H1 (cell line): ENCODE measurements at regions not wholly inside any gene's neighbourhood (a gene's known extent, or its start where the extent isn't known, plus 50 kb on each side); places are given as distances from the start of the nearest gene placed in this dataset.

Source experiments
- BRCA1 ChIP-seq: IDR thresholded peaks from 2 replicates; pipeline ENCODE4 v1.6.1; 2012; ENCODE audit warnings: low read depth, low read length, improper control_type of control experiment
- CHD7 ChIP-seq: fragments of 300-600 bp; sonication (generic); IDR thresholded peaks from 2 replicates; pipeline ENCODE4 v1.7.1; 2012; ENCODE audit warnings: low read length, moderate library complexity, mild to moderate bottlenecking, inconsistent platforms; ENCODE audit not compliant: insufficient replicate concordance
- HDAC6 ChIP-seq: IDR thresholded peaks from one replicate; pipeline ENCODE4 v1.7.1; 2012; ENCODE audit warnings: low read depth, mild to moderate bottlenecking, inconsistent platforms, low read length, moderate library complexity
- KDM1A ChIP-seq: fragments of 200-600, 300-600 bp; sonication (generic); IDR thresholded peaks from 2 replicates; pipeline ENCODE4 v1.7.1; 2016; ENCODE audit warnings: mild to moderate bottlenecking, low read length, borderline replicate concordance
- MAFK ChIP-seq: IDR thresholded peaks from 2 replicates; pipeline ENCODE4 v1.6.1; 2012; ENCODE audit warnings: low read depth, mild to moderate bottlenecking, improper control_type of control experiment, low read length
- SP4 ChIP-seq: IDR thresholded peaks from 2 replicates; pipeline ENCODE4 v1.6.1; 2012; ENCODE audit warnings: low read length, inconsistent platforms
- SUZ12 ChIP-seq: fragments of 200-600 bp; sonication (generic); IDR thresholded peaks from 2 replicates; pipeline ENCODE4 v1.6.1; 2012; ENCODE audit warnings: mild to moderate bottlenecking, inconsistent platforms, low read length, moderate library complexity, mixed read lengths
- YY1 ChIP-seq: IDR thresholded peaks from 2 replicates; pipeline ENCODE4 v1.6.1; 2011; ENCODE audit warnings: low read depth, mild to moderate bottlenecking, low read length
- ZNF274 ChIP-seq: IDR thresholded peaks from 2 replicates; pipeline ENCODE4 v1.7.0; 2012; ENCODE audit warnings: low read length, borderline replicate concordance; ENCODE audit errors: extremely low read depth

- TF ChIP-seq CHD7 (no peak), ZNF274 (no peak), HDAC6 (no peak), BRCA1 (no peak), MAFK (no peak), KDM1A (no peak), SUZ12 (no peak), SP4 (no peak), YY1 (no peak)
Observed at GRCh38 chr13:71054358-71054757, 812.6 kb downstream of the DACH1 start (continued).
